ENCODE measurements at regions not wholly inside any gene's neighbourhood (a gene's known extent, or its start where the extent isn't known, plus 50 kb on each side); places are given as distances from the start of the nearest gene placed in this dataset.

DNA sequence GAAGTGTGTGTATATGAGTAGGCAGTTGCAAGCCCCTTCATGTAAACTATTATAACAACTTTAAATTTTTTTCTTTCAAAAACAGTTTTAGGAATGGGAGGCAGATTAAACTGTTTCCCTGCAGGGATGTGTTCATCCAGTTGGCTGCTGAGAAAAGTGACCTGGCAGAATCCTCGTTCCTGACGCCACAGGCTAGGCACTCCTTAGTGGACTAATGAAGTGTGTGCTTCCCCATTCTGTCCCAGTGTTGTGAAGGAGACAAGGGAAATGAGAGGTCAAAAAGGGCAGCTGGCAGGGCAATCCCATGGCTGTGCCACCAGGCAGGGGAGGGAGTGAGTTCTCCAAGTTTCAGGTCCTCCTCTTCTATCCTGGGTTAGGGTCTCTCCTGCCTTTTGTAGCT is 59.8 kb downstream of the FOXD1 start:
- TF ChIP-seq, protein P1, sequence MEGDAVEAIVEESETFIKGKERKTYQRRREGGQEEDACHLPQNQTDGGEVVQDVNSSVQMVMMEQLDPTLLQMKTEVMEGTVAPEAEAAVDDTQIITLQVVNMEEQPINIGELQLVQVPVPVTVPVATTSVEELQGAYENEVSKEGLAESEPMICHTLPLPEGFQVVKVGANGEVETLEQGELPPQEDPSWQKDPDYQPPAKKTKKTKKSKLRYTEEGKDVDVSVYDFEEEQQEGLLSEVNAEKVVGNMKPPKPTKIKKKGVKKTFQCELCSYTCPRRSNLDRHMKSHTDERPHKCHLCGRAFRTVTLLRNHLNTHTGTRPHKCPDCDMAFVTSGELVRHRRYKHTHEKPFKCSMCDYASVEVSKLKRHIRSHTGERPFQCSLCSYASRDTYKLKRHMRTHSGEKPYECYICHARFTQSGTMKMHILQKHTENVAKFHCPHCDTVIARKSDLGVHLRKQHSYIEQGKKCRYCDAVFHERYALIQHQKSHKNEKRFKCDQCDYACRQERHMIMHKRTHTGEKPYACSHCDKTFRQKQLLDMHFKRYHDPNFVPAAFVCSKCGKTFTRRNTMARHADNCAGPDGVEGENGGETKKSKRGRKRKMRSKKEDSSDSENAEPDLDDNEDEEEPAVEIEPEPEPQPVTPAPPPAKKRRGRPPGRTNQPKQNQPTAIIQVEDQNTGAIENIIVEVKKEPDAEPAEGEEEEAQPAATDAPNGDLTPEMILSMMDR (IDR thresholded peaks at IDR 0.05) = no peak
- DNase-seq (ENCODE audit: low spot score) = no peak
- Histone ChIP-seq H3K27ac (no peak overlapping the region), H3K4me3 (no peak overlapping the region)

DNA sequence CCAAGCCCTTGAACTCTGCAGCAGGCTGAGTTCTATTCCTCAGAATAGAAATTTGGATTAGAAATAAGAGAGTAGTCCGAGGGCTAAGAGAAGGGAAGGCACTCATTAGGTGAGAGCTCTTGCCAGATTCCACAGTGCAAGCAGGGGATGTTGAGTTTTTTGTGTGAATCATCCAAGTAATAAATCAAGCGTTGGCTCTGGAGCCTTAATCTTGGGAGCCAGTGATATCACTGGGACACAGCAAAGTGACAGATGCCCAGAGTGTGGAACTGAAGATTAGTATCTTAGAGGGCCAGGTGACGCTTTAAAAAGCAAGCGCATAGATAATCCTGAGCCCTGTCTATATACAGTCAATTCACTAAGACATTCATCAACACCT is 60.3 kb downstream of the FOXD1 start:
- no peak for DNase-seq (ENCODE audit: low spot score)
- TF ChIP-seq, protein P1 (IDR thresholded peaks at IDR 0.05) = no peak
- H3K27ac ChIP-seq = no peak overlapping the region
- no peak overlapping the region for H3K4me3 ChIP-seq

DNA sequence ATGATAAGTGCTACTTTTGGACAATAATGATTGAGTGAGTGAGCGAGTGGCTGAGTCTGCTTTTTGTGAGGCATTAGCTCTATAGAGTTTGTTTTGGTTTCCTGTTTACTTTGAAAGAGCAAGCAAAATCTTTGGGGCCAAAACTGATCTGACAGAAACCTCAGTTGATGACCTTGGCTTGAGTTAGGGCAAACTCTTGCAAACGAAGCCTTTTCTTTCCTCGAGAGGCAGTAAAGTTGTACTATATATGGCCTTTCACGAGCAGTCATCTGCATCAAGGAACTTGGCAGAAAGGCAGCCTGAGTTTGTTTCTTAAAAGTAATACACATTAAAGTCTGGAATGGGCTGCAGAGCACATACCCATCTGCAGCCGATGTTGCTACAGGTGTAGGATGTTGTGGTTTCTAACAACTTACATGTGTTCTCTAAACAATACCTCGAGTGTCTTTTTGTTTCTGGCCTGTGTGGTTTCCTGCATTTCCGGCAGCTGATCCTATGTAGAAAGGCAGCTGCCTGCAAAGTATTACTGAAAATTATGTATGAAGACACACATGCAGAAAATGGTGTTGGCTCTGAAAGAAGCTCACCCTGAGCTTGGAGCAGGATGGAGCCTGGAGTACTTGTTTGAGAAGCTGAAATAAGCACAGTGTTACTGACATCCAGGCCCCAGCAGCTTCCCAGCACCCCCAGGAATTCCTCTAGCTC is 60.8 kb downstream of the FOXD1 start:
- DNase-seq (ENCODE audit: low spot score) = no peak
- TF ChIP-seq, protein P1 (IDR thresholded peaks at IDR 0.05) = no peak
- Histone ChIP-seq H3K27ac (no peak overlapping the region), H3K4me3 (no peak overlapping the region)

DNA sequence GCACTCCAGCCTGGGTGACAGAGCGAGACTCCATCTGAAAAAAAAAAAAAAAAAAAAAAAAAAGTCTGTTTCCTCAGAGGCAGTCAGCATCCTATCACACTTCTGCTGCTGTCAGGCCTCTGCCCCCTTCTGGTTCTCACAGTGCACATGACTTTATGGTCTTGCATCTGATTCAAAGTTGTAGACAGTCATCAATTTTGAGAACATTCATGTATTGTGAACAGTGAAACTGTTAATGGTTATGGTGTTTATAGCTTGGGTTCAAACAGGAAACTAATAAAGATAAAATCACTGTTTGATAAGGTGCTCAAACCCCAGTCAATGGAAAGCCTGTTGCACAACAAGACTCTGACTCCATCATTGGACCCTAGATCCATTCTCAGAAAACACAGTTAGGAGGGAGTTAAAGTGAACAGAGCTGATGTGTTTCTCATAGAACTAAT is 61.4 kb downstream of the FOXD1 start:
- H3K27ac ChIP-seq = no peak overlapping the region
- no peak for DNase-seq (ENCODE audit: low spot score)
- no peak overlapping the region for H3K4me3 ChIP-seq
- TF ChIP-seq, protein P1 (IDR thresholded peaks at IDR 0.05) = no peak

DNA sequence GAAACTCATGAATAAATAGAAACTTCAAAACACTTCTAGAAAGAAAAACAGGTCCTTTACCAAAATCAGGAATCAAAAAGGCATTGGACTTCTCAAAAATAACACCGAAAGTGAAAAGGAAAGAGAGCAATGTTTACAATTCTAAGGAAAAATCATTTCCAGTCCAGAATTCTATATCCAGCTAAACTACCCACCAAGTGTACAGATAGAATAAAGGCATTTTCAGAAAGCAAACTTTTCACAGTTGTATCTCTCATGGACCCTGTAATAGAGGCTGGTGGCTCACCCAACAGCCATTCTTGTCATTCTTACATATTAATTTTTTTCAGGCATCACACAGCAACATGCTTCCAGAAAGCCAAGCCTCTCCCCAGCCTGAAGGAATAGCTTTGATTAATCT is 63.7 kb downstream of the FOXD1 start:
- no peak for DNase-seq (ENCODE audit: low spot score)
- TF ChIP-seq, protein P1 (IDR thresholded peaks at IDR 0.05) = no peak
- Histone ChIP-seq H3K4me3 (no peak overlapping the region), H3K27ac (no peak overlapping the region)

DNA sequence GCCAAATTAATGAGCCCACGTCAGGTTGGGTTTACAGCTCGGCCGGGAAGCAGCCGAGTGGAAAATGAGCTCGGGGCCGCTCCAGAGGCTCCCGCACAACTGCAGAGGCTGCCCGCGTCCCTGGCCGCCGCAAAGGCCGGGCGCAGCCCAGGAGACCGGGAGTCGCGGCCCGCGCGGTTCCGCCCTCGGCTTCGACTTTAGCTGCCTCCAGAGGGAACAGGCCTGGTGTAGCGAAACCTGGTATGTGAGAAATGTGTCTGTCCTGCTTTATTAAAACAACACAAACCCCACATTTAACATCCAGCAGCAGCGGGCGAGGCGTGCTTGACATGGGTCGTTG is 66.2 kb downstream of the FOXD1 start:
- TF ChIP-seq, protein P1 (IDR thresholded peaks at IDR 0.05) = no peak
- no peak for DNase-seq (ENCODE audit: low spot score)
- H3K4me3 ChIP-seq = peak overlapping the region; percentile 61
- no peak overlapping the region for H3K27ac ChIP-seq

DNA sequence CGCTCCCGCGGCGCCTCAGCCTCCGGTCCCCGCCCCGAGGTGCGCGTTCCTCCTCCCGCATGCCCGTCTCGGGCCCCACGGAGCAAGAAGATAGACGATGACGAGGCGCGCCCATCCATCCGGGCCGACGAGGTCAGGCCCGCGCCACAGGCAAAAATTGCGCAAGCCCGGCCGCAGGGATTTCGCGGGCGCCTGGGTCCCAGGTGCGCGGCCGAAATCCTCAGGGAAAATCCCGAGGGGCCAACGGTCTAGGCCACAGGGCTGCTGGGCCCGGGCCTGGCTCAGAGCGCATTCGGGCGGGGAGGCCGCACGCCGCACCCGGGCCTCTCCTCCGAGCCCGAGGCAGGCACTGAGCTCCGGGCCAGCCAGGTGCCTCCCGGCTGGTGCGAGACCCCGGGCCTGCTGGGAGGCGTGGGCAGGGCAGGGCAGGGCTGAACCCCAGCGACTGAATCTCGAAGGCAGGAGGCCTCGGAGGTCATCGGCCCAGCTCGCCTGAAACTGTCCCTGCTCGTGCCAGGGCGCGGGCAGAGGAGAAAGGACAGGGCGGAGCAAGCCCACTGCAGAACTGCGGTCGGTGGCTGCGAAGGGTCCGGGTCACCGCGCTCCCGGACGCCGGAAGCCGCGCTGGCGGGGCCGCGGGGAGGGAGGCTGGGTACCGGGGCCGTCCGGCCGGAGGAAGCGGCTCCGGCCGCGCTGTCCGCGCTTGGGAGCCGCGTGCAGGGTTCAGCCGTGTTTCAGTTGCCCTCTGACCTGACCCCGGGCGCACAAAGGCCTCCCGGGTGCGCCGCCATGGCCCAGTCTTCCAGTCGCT is 66.8 kb downstream of the FOXD1 start:
- H3K4me3 ChIP-seq = peak overlapping the region; percentile 61
- no peak for DNase-seq (ENCODE audit: low spot score)
- H3K27ac ChIP-seq = no peak overlapping the region
- TF ChIP-seq, protein P1 (IDR thresholded peaks at IDR 0.05) = no peak

Data from coronary artery (tissue), 2 donors.